Astrocyte of the cerebellum (primary cell): ENCODE measurements at regions not wholly inside any gene's neighbourhood (a gene's known extent, or its start where the extent isn't known, plus 50 kb on each side); places are given as distances from the start of the nearest gene placed in this dataset.

Source experiments
- DNase-seq: peaks from one replicate; pipeline ENCODE4 v3.0.0-alpha.2; 2011; ENCODE audit warnings: low read depth
- H3K4me3 ChIP-seq: 2 replicates; pipeline ENCODE4 v1.5.1; 2011; ENCODE audit warnings: mild to moderate bottlenecking, low read depth, low read length, moderate library complexity
- CTCF ChIP-seq: IDR thresholded peaks from 2 replicates; pipeline ENCODE4 v1.5.1; 2012; ENCODE audit warnings: low read length, low read depth, moderate library complexity, mild to moderate bottlenecking; ENCODE audit errors: missing control alignments
- in situ Hi-C: cut with HindIII; loops from 2 replicates; pipeline ENCODE4 v1.10.0; 2017; ENCODE audit warnings: low sequenced_read_pairs

GRCh38 chr11:33538726-33539125, 161.9 kb downstream of the C11orf91 start:
- no peak for DNase-seq
- no peak overlapping the region for H3K4me3 ChIP-seq
- in situ Hi-C loops = no loop called here
- no peak for TF ChIP-seq CTCF

DNA sequence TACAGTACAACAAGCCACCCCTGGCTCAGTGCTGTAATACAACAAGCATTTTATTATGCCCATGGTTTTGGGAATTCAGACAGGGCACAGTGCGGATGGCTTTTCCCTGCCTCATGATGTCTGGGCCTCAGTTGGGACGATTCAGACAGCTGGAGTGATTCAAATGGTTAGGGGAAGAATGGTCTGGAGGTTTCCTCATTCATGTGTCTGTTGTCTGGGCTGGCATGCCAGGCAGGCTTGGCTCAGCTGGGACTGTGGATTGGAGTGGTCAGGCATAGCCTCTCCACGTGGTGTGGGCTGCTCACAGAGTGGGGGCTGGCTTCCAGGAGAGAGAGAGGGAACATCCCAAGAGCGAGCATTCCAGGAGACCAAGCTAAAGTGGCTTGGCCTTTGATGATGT, 164.4 kb downstream of the C11orf91 start:
- H3K4me3 ChIP-seq = no peak overlapping the region
- DNase-seq = no peak
- in situ Hi-C loops = no loop called here
- TF ChIP-seq CTCF = no peak

DNA sequence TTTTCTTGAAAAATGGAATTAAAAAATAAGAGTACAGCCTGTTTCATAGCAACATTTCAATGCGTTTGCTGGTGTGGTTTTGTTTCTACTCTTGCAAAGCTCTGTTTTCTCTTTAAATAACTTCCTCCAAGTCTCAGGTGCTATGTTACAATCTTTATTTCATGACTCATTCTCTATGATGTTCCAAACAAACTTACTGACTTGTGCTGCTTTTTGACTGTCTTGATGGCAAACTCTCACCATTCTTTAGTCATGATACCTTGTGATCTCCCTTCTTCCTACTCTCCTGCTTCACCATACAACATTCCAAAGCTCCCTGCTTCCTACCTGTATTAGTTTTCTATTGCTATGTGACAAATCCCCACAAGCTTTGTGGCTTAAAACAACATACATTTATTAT, 166.1 kb downstream of the C11orf91 start:
- H3K4me3 ChIP-seq = no peak overlapping the region
- no peak for TF ChIP-seq CTCF
- no peak for DNase-seq
- in situ Hi-C loops = no loop called here

- no peak for TF ChIP-seq CTCF
- DNase-seq = no peak
- no peak overlapping the region for H3K4me3 ChIP-seq
- in situ Hi-C loops = no loop called here
Observed at GRCh38 chr11:33533386-33534052, 167.1 kb downstream of the C11orf91 start.

GRCh38 chr11:33532720-33533385, 167.8 kb downstream of the C11orf91 start:
- no peak for DNase-seq
- no peak overlapping the region for H3K4me3 ChIP-seq
- TF ChIP-seq CTCF = no peak
- in situ Hi-C loops = no loop called here

DNA sequence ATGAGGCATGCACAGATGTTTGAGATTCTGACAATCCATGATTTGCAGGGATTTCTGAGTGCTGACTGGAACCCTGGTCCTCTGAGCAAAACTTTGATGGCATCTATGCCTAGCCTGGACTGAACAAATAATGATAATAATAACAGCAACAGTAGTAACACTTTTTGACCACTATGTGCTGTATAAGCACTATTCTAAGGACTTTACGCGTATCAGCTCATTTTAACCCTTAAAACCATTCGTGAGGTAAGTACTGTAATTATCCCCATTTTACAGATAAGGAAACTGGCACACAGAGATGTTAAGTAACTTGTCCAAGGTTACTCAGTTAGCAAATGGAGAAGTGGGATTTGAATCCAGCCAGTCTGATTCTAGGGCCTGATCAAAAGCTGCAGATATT, 168.4 kb downstream of the C11orf91 start:
- TF ChIP-seq CTCF = no peak
- DNase-seq = no peak
- in situ Hi-C loops = no loop called here
- H3K4me3 ChIP-seq = no peak overlapping the region
